HG02759 (cell line): ENCODE measurements at regions not wholly inside any gene's neighbourhood (a gene's known extent, or its start where the extent isn't known, plus 50 kb on each side); places are given as distances from the start of the nearest gene placed in this dataset.

Source experiments
- ATAC-seq: cut with Tn5 transposase; IDR thresholded peaks from one replicate; pipeline ENCODE4 v1.9.1; 2021; ENCODE audit warnings: mild to moderate bottlenecking, moderate library complexity; ENCODE audit not compliant: unreplicated experiment

- ATAC-seq, result no peak
These were observed 304.4 kb upstream of the SHH start for GRCh38 chr7:156116514-156117215.

GRCh38 chr7:156115582-156115981, 303.3 kb upstream of the SHH start:
- ATAC-seq, result no peak

- no peak for ATAC-seq
These were observed 301.5 kb upstream of the SHH start for GRCh38 chr7:156113731-156114130.

- no peak for ATAC-seq
These were observed 297.7 kb upstream of the SHH start for GRCh38 chr7:156109988-156110387.

- ATAC-seq, result no peak
These were observed 296.8 kb upstream of the SHH start for GRCh38 chr7:156109076-156109475.

GRCh38 chr7:156107957-156108356, 295.7 kb upstream of the SHH start:
- ATAC-seq, result no peak

GRCh38 chr7:156106107-156106426, 293.8 kb upstream of the SHH start:
- ATAC-seq, result no peak

GRCh38 chr7:156105337-156106106, 293.3 kb upstream of the SHH start:
- no peak for ATAC-seq

GRCh38 chr7:156104501-156105336, 292.5 kb upstream of the SHH start:
- ATAC-seq, result no peak

- no peak for ATAC-seq
These were observed 290.0 kb upstream of the SHH start for GRCh38 chr7:156102267-156102666.

- no peak for ATAC-seq
These were observed 289.1 kb upstream of the SHH start for GRCh38 chr7:156101355-156101754.

- ATAC-seq, result no peak
These were observed 287.8 kb upstream of the SHH start for GRCh38 chr7:156100086-156100485.

GRCh38 chr7:156099085-156099484, 286.8 kb upstream of the SHH start:
- no peak for ATAC-seq

GRCh38 chr7:156096771-156097538, 284.7 kb upstream of the SHH start:
- no peak for ATAC-seq

- ATAC-seq, result no peak
These were observed 283.8 kb upstream of the SHH start for GRCh38 chr7:156095908-156096539.

- no peak for ATAC-seq
These were observed 282.3 kb upstream of the SHH start for GRCh38 chr7:156094350-156095146.

- ATAC-seq, result no peak
These were observed 280.0 kb upstream of the SHH start for GRCh38 chr7:156092307-156092706.

GRCh38 chr7:156091519-156092080, 279.3 kb upstream of the SHH start:
- no peak for ATAC-seq

- ATAC-seq, result no peak
These were observed 278.7 kb upstream of the SHH start for GRCh38 chr7:156090988-156091387.
